ENCODE measurements at regions not wholly inside any gene's neighbourhood (a gene's known extent, or its start where the extent isn't known, plus 50 kb on each side); places are given as distances from the start of the nearest gene placed in this dataset.

DNA sequence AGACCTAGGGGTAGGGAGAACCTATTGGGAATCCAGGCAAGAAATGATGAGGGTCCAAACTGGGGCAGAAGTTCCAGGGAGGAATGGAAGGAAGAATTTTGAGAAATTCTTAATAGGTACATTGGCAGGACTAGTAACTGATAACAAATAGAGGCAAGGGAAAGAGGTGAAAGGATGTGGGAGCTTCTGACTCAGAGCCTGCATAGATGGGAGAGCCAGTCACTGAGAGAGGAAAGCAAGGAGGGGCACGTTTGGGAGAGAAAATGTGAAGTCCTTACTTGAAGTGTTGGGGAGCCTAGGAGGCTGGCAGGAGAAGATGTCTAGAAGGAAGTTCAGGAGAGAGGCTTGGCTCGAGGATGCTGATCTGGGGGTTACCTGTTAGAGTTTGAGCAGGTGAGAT lies 104.6 kb upstream of the NCAM1 start:
- no peak overlapping the region for H2AFZ ChIP-seq (ENCODE audit: low read depth, low read length)
- no TSS peak for BruUV-seq (replicated peaks)
- no peak overlapping the region for H3K4me2 ChIP-seq (ENCODE audit: insufficient read depth, low read length)
- no peak overlapping the region for H3K9ac ChIP-seq (replicated peaks; ENCODE audit: extremely low read depth, insufficient read depth, low read length)
- ChIA-PET CTCF (no interaction called here), POLR2A (no interaction called here)
- TF ChIP-seq EZH2 (IDR thresholded peaks at IDR 0.05; ENCODE audit: borderline replicate concordance, low read depth, low read length, severe bottlenecking): no peak
- no peak for TF ChIP-seq MYC (IDR thresholded peaks at IDR 0.05; ENCODE audit: low read depth, low read length)
- TF ChIP-seq, protein P1, sequence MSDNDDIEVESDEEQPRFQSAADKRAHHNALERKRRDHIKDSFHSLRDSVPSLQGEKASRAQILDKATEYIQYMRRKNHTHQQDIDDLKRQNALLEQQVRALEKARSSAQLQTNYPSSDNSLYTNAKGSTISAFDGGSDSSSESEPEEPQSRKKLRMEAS (IDR thresholded peaks at IDR 0.05; ENCODE audit: insufficient read depth, insufficient read length): no peak
- TF ChIP-seq POLR2AphosphoS5 (IDR thresholded peaks at IDR 0.05; ENCODE audit: insufficient read depth, low read depth, low read length): no peak
- no peak for TF ChIP-seq JUN (IDR thresholded peaks at IDR 0.05; ENCODE audit: borderline replicate concordance, insufficient read depth, insufficient read length, low read depth)
- TF ChIP-seq FOS (IDR thresholded peaks at IDR 0.05; ENCODE audit: borderline replicate concordance, insufficient read depth, low read length): no peak
- TF ChIP-seq GATA2 (IDR thresholded peaks at IDR 0.05; ENCODE audit: insufficient read depth, insufficient read length, low read depth, low read length): no peak
- no peak for TF ChIP-seq POLR2A (IDR thresholded peaks at IDR 0.05; ENCODE audit: low read depth, low read length)
- TF ChIP-seq, protein P2, sequence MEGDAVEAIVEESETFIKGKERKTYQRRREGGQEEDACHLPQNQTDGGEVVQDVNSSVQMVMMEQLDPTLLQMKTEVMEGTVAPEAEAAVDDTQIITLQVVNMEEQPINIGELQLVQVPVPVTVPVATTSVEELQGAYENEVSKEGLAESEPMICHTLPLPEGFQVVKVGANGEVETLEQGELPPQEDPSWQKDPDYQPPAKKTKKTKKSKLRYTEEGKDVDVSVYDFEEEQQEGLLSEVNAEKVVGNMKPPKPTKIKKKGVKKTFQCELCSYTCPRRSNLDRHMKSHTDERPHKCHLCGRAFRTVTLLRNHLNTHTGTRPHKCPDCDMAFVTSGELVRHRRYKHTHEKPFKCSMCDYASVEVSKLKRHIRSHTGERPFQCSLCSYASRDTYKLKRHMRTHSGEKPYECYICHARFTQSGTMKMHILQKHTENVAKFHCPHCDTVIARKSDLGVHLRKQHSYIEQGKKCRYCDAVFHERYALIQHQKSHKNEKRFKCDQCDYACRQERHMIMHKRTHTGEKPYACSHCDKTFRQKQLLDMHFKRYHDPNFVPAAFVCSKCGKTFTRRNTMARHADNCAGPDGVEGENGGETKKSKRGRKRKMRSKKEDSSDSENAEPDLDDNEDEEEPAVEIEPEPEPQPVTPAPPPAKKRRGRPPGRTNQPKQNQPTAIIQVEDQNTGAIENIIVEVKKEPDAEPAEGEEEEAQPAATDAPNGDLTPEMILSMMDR (IDR thresholded peaks at IDR 0.05; ENCODE audit: extremely low read depth in 1 of 2, insufficient read depth in 1 of 2, low read depth in 1 of 2, low read length in 2 of 2): no peak
- H3K9me3 ChIP-seq (replicated peaks; ENCODE audit: control insufficient read depth, insufficient read depth, low read length): peaks cover 4% of the 10 kb centered on the region
- intact Hi-C loops (cut with micrococcal nuclease) (no loop called here), dilution Hi-C loops (cut with MboI; ENCODE audit: extremely low pct_ligation_motif_present, low sequenced_read_pairs) (no loop called here)
- no peaks in the 10 kb centered on the region for H3K36me3 ChIP-seq (ENCODE audit: control insufficient read depth in 2 of 2, extremely low read depth in 1 of 2, insufficient read depth in 2 of 2, low read length in 2 of 2)
- H3K4me3 ChIP-seq (replicated peaks in 1 of 3; ENCODE audit: insufficient read depth in 1 of 3, low read depth in 1 of 3, low read length in 3 of 3): no peak overlapping the region
- no peaks in the 10 kb centered on the region for H4K20me1 ChIP-seq (replicated peaks; ENCODE audit: control insufficient read depth, extremely low read depth, insufficient read depth, low read length)
- no peak overlapping the region for H3K27ac ChIP-seq (ENCODE audit: insufficient read depth, low read depth, low read length)
- DNase-seq (ENCODE audit: low read depth, low spot score) (no peak), FAIRE-seq (no peak)
- H3K4me1 ChIP-seq (ENCODE audit: control insufficient read depth, extremely low read depth, insufficient read depth, low read length): no peaks in the 10 kb centered on the region
- no peaks in the 10 kb centered on the region for H3K27me3 ChIP-seq (ENCODE audit: control insufficient read depth in 2 of 2, insufficient read depth in 2 of 2, low read length in 2 of 2)
- no peaks in the 10 kb centered on the region for H3K9me1 ChIP-seq (replicated peaks; ENCODE audit: control insufficient read depth, extremely low read depth, insufficient read depth, low read length)
- H3K79me2 ChIP-seq (ENCODE audit: control insufficient read depth, insufficient read depth, low read length): no peaks in the 10 kb centered on the region
